Esophagus muscularis mucosa (tissue), 4 donors: ENCODE measurements at regions not wholly inside any gene's neighbourhood (a gene's known extent, or its start where the extent isn't known, plus 50 kb on each side); places are given as distances from the start of the nearest gene placed in this dataset.
"Not testable (repeated sequence)": the region's sequence is repeated elsewhere in the genome, so short reads cannot be mapped to it uniquely, and the experiment has no call there.

ENCODE experiments used
- DNase-seq: peaks from one replicate; pipeline ENCODE4 v3.0.0-alpha.2; 2017; ENCODE audit errors: extremely low spot score
- H3K27ac ChIP-seq, 4 donors: fragments of 200-600 bp; sonication (generic); replicated peaks in 1 of 4; 1 replicate in 3 of 4; 2 replicates in 1 of 4; pipeline ENCODE4 v1.5.1; 2016 to 2019; ENCODE audit warnings: mild to moderate bottlenecking in 1 of 4
- H3K27me3 ChIP-seq, 4 donors: fragments of 200-600 bp; sonication (generic); one replicate each; pipeline versions ENCODE4 v1.5.1 to v1.6.0; 2016 to 2019
- H3K36me3 ChIP-seq, 4 donors: fragments of 200-600 bp; sonication (generic); one replicate each; pipeline ENCODE4 v1.5.1; 2016 to 2019
- H3K4me1 ChIP-seq, 4 donors: fragments of 200-600 bp; sonication (generic); one replicate each; pipeline ENCODE4 v1.5.1; 2016 to 2019
- H3K4me3 ChIP-seq, 4 donors: fragments of 200-600 bp; sonication (generic); 1 replicate in 2 of 4; 2 replicates in 2 of 4; pipeline ENCODE4 v1.5.1; 2016 to 2019; ENCODE audit warnings: mild to moderate bottlenecking in 4 of 4, moderate library complexity in 1 of 4
- H3K9me3 ChIP-seq, 4 donors: fragments of 200-600 bp; sonication (generic); 1 replicate in 3 of 4; 2 replicates in 1 of 4; pipeline ENCODE4 v1.5.1; 2016 to 2019
- CTCF ChIP-seq, 3 experiments: fragments of 200-600 bp in 2 of 3; fragments of 450-650 bp in 1 of 3; sonication (generic) in 2 of 3; IDR thresholded peaks; one replicate each; pipeline ENCODE4 v1.5.1; 2017 to 2019; ENCODE audit warnings: antibody characterized with exemption in 3 of 3, mild to moderate bottlenecking in 2 of 3, moderate library complexity in 1 of 3
- EP300 ChIP-seq: sonication (generic); formaldehyde crosslinking; IDR thresholded peaks from one replicate; pipeline ENCODE4 v1.6.1; 2017; ENCODE audit warnings: antibody characterized with exemption
- POLR2A ChIP-seq: fragments of 450-650 bp; IDR thresholded peaks from one replicate; pipeline ENCODE4 v1.6.1; 2017; ENCODE audit warnings: antibody characterized with exemption, moderate library complexity, mild to moderate bottlenecking, low read depth
- POLR2AphosphoS5 ChIP-seq, 2 donors: sonication (generic); formaldehyde crosslinking; IDR thresholded peaks; one replicate each; pipeline ENCODE4 v1.6.1; 2017; ENCODE audit warnings: antibody characterized with exemption in 2 of 2
- WGBS: methylation state at CpG from one replicate; pipeline ENCODE4 v1.1.5; 2018; 5-methylcytosine and 5-hydroxymethylcytosine counted together
- intact Hi-C: fragments of 100-400 bp; cut with DNase I; formaldehyde crosslinking; loops from one replicate; pipeline ENCODE4 v1.15.1; 2023

GRCh38 chr5:173680660-173681242, 64.3 kb upstream of the BOD1 start:
- 83% methylated on average over 6 of the region's 6 CpGs for WGBS
- no peak for DNase-seq
- Histone ChIP-seq H3K27me3 (no peaks in the 10 kb centered on the region), H3K9me3 (no peaks in the 10 kb centered on the region), H3K4me3 (no peak overlapping the region), H3K27ac (no peak overlapping the region), H3K4me1 (peaks cover 0 to 7% (median 0%) of the 10 kb centered on the region in 4 donors), H3K36me3 (no peaks in the 10 kb centered on the region)
- no peak for TF ChIP-seq POLR2AphosphoS5 (IDR thresholded peaks at IDR 0.05)
- TF ChIP-seq EP300: no peak
- TF ChIP-seq POLR2A: no peak
- TF ChIP-seq CTCF (IDR thresholded peaks at IDR 0.05): no peak
- intact Hi-C loops: no loop called here

GRCh38 chr5:173682313-173682712, 65.9 kb upstream of the BOD1 start:
- Histone ChIP-seq H3K27me3 (no peaks in the 10 kb centered on the region), H3K36me3 (no peaks in the 10 kb centered on the region), H3K27ac (no peak overlapping the region), H3K4me3 (no peak overlapping the region), H3K4me1 (peaks cover 0 to 7% (median 0%) of the 10 kb centered on the region in 4 donors), H3K9me3 (no peaks in the 10 kb centered on the region)
- no peak for DNase-seq
- WGBS: 92% methylated on average over 2 of the region's 2 CpGs
- intact Hi-C loops: no loop called here
- TF ChIP-seq POLR2AphosphoS5 (IDR thresholded peaks at IDR 0.05) (no peak), POLR2A (no peak), CTCF (IDR thresholded peaks at IDR 0.05) (no peak), EP300 (no peak)

GRCh38 chr5:173684535-173684934, 68.1 kb upstream of the BOD1 start:
- H3K27ac ChIP-seq, H3K36me3 ChIP-seq, DNase-seq, intact Hi-C loops, H3K4me3 ChIP-seq, H3K9me3 ChIP-seq, H3K27me3 ChIP-seq: not testable (repeated sequence)
- 90% methylated on average over 5 of the region's 5 CpGs for WGBS
- peaks cover 0 to 18% (median under 1%) of the 10 kb centered on the region in 4 donors for H3K4me1 ChIP-seq

- Histone ChIP-seq H3K9me3 (no peaks in the 10 kb centered on the region), H3K36me3 (no peaks in the 10 kb centered on the region), H3K4me1 (peaks cover 0 to 18% (median 8%) of the 10 kb centered on the region in 4 donors), H3K27me3 (no peaks in the 10 kb centered on the region), H3K27ac (no peak overlapping the region), H3K4me3 (no peak overlapping the region)
- DNase-seq: no peak
- TF ChIP-seq EP300 (no peak), CTCF (IDR thresholded peaks at IDR 0.05) (no peak), POLR2AphosphoS5 (IDR thresholded peaks at IDR 0.05) (no peak), POLR2A (no peak)
- intact Hi-C loops: no loop called here
- 88% methylated on average over 4 of the region's 4 CpGs for WGBS
Measured at GRCh38 chr5:173686950-173687349, 70.5 kb upstream of the BOD1 start.

- H3K4me3 ChIP-seq: no peak overlapping the region
- peaks cover 0 to 7% (median 2%) of the 10 kb centered on the region in 4 donors for H3K9me3 ChIP-seq
- H3K4me1 ChIP-seq: peaks cover 0 to 18% (median 8%) of the 10 kb centered on the region in 4 donors
- H3K36me3 ChIP-seq: no peaks in the 10 kb centered on the region
- TF ChIP-seq EP300: no peak
- TF ChIP-seq CTCF (IDR thresholded peaks at IDR 0.05): no peak
- 67% methylated on average over 3 of the region's 3 CpGs for WGBS
- no peaks in the 10 kb centered on the region for H3K27me3 ChIP-seq
- intact Hi-C loops: no loop called here
- H3K27ac ChIP-seq: no peak overlapping the region
- no peak for DNase-seq
Measured at GRCh38 chr5:173688703-173689102, 72.3 kb upstream of the BOD1 start.
